CD4-positive, alpha-beta T cell (primary cell): ENCODE measurements at regions not wholly inside any gene's neighbourhood (a gene's known extent, or its start where the extent isn't known, plus 50 kb on each side); places are given as distances from the start of the nearest gene placed in this dataset.

Experiments
- ATAC-seq: fragments of 200-7000 bp; cut with Tn5 transposase; one replicate; pipeline ENCODE4 v1.10.0; 2022; ENCODE audit warnings: mild to moderate bottlenecking; ENCODE audit not compliant: poor library complexity
- CTCF ChIA-PET: fragments of 350-600 bp; sonication (Branson Sonifier 250); formaldehyde crosslinking; loops from one replicate; lab custom pipeline; 2021; ENCODE audit warnings: antibody characterized with exemption, inconsistent platforms; lab: Charles Lee
- POLR2A ChIA-PET: fragments of 350-600 bp; sonication (Branson Sonifier 250); formaldehyde crosslinking; loops from one replicate; lab custom pipeline; 2021; ENCODE audit warnings: antibody characterized with exemption, inconsistent platforms; lab: Charles Lee
- DNase-seq, 14 experiments: peaks; one replicate each; pipeline ENCODE4 v3.0.0-alpha.2; 2013 to 2020; ENCODE audit warnings: mixed read lengths in 2 of 14
- H3K27ac ChIP-seq, 2 donors: one replicate each; pipeline versions ENCODE4 v1.5.1 to v1.7.0; 2013; ENCODE audit warnings: low read length in 2 of 2, low read depth in 1 of 2, mild to moderate bottlenecking in 1 of 2
- H3K27me3 ChIP-seq, 2 experiments: 1 replicate in 1 of 2; 2 replicates in 1 of 2; pipeline versions ENCODE4 v1.6.1 to v1.7.0; 2013; ENCODE audit warnings: low read length in 2 of 2, control low read depth in 1 of 2, mild to moderate bottlenecking in 1 of 2, moderate library complexity in 1 of 2; ENCODE audit not compliant: insufficient read depth in 2 of 2, control insufficient read depth in 1 of 2
- H3K36me3 ChIP-seq: one replicate; pipeline ENCODE4 v1.6.1; 2013; ENCODE audit warnings: low read length, control low read depth; ENCODE audit not compliant: insufficient read depth
- H3K4me1 ChIP-seq: one replicate; pipeline ENCODE4 v1.6.1; 2013; ENCODE audit warnings: low read length, control low read depth; ENCODE audit not compliant: insufficient read depth
- H3K4me3 ChIP-seq: one replicate; pipeline ENCODE4 v1.5.1; 2013; ENCODE audit warnings: mild to moderate bottlenecking, low read length, moderate library complexity
- H3K9me3 ChIP-seq, 2 experiments: 1 replicate in 1 of 2; 2 replicates in 1 of 2; pipeline versions ENCODE4 v1.6.1 to v1.7.0; 2013; ENCODE audit warnings: low read length in 2 of 2, mild to moderate bottlenecking in 2 of 2, control low read depth in 1 of 2, moderate library complexity in 1 of 2; ENCODE audit not compliant: control insufficient read depth in 1 of 2, insufficient read depth in 1 of 2
- H3K27ac Mint-ChIP-seq: one replicate; pipeline ENCODE4 v1.8.0; 2020; ENCODE audit warnings: mixed read lengths
- H3K27me3 Mint-ChIP-seq: one replicate; pipeline ENCODE4 v1.8.0; 2021; ENCODE audit warnings: mixed read lengths
- H3K36me3 Mint-ChIP-seq: one replicate; pipeline ENCODE4 v1.8.0; 2021; ENCODE audit warnings: low read depth, mixed read lengths
- H3K4me1 Mint-ChIP-seq: one replicate; pipeline ENCODE4 v1.8.0; 2021; ENCODE audit warnings: low read depth, mixed read lengths
- H3K4me3 Mint-ChIP-seq: one replicate; pipeline ENCODE4 v1.8.0; 2020; ENCODE audit warnings: mild to moderate bottlenecking, mixed read lengths
- H3K9me3 Mint-ChIP-seq: one replicate; pipeline ENCODE4 v1.8.0; 2020; ENCODE audit warnings: mixed read lengths
- intact Hi-C, 2 experiments: fragments of 100-400 bp; cut with DNase I in 1 of 2; cut with micrococcal nuclease in 1 of 2; formaldehyde crosslinking; loops; one replicate each; pipeline versions ENCODE4 v1.15.1 to v1.9.0; 2023 to 2025; cut with DNase I, micrococcal nuclease
- TF ChIP-seq, protein P1 (sequence below): fragments of 200-600 bp; IDR thresholded peaks from one replicate; pipeline ENCODE4 v1.8.0; 2022; ENCODE audit warnings: antibody characterized with exemption, mild to moderate bottlenecking

DNA sequence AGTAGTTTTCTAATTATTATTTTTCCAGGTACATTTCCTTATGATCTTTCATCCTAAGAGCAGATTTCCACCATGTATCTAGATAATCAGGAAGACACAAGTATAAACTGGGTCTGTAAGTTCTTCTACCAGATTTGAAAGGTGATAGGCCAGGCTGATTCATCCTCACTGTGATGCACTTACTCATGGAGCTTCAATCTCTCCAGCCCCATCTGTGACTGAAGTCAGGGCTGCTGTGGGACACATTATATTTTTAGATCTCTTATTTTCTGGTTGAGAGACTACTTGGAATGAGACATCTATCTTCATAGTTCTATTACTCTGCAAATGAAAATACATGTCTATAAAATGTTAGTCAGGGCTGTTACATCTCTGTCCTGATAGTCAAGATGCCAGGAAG lies 85.5 kb upstream of the SLC25A13 start:
- Mint-ChIP-seq H3K27ac (no peak overlapping the region), H3K4me1 (no peaks in the 10 kb centered on the region), H3K36me3 (no peaks in the 10 kb centered on the region), H3K4me3 (no peak overlapping the region), H3K9me3 (no peaks in the 10 kb centered on the region), H3K27me3 (no peaks in the 10 kb centered on the region)
- H3K27me3 ChIP-seq = no peaks in the 10 kb centered on the region
- no peak overlapping the region for H3K27ac ChIP-seq
- intact Hi-C loops = no loop called here
- ATAC-seq (no peak), DNase-seq (no peak)
- no peaks in the 10 kb centered on the region for H3K9me3 ChIP-seq
- H3K4me1 ChIP-seq = no peaks in the 10 kb centered on the region
- no peak overlapping the region for H3K4me3 ChIP-seq
- TF ChIP-seq, protein P1, sequence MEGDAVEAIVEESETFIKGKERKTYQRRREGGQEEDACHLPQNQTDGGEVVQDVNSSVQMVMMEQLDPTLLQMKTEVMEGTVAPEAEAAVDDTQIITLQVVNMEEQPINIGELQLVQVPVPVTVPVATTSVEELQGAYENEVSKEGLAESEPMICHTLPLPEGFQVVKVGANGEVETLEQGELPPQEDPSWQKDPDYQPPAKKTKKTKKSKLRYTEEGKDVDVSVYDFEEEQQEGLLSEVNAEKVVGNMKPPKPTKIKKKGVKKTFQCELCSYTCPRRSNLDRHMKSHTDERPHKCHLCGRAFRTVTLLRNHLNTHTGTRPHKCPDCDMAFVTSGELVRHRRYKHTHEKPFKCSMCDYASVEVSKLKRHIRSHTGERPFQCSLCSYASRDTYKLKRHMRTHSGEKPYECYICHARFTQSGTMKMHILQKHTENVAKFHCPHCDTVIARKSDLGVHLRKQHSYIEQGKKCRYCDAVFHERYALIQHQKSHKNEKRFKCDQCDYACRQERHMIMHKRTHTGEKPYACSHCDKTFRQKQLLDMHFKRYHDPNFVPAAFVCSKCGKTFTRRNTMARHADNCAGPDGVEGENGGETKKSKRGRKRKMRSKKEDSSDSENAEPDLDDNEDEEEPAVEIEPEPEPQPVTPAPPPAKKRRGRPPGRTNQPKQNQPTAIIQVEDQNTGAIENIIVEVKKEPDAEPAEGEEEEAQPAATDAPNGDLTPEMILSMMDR = no peak
- H3K36me3 ChIP-seq = no peaks in the 10 kb centered on the region
- CTCF ChIA-PET = no interaction called here
- POLR2A ChIA-PET = no interaction called here

DNA sequence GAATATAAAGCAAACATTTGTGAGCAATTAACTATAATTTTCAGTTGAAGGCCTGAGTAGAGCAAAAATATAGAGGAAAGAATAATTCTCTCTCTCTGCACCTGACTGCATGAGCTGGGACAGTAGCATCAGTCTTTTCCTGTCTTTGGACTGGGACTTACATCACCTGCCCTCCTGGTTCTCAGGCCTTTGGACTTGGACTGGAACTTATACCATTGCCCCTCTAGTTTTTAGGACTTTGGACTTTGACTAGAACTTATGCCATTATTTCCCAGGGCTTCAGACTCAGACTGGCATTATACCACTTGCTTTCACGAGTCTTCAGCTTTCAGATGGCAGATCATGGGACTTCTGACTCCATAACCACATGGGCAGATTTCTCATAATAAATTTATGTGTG lies 81.0 kb upstream of the SLC25A13 start:
- ATAC-seq (no peak), DNase-seq (no peak)
- H3K27me3 ChIP-seq = no peaks in the 10 kb centered on the region
- no peaks in the 10 kb centered on the region for H3K4me1 Mint-ChIP-seq
- POLR2A ChIA-PET = no interaction called here
- no peak overlapping the region for H3K27ac ChIP-seq
- no peaks in the 10 kb centered on the region for H3K4me1 ChIP-seq
- intact Hi-C loops = no loop called here
- no peak overlapping the region for H3K4me3 ChIP-seq
- H3K4me3 Mint-ChIP-seq = no peak overlapping the region
- CTCF ChIA-PET = no interaction called here
- no peaks in the 10 kb centered on the region for H3K9me3 ChIP-seq
- TF ChIP-seq, protein P1 = no peak
- no peaks in the 10 kb centered on the region for H3K36me3 Mint-ChIP-seq
- no peaks in the 10 kb centered on the region for H3K9me3 Mint-ChIP-seq
- no peaks in the 10 kb centered on the region for H3K36me3 ChIP-seq
- no peak overlapping the region for H3K27ac Mint-ChIP-seq
- peaks cover 5% of the 10 kb centered on the region for H3K27me3 Mint-ChIP-seq

DNA sequence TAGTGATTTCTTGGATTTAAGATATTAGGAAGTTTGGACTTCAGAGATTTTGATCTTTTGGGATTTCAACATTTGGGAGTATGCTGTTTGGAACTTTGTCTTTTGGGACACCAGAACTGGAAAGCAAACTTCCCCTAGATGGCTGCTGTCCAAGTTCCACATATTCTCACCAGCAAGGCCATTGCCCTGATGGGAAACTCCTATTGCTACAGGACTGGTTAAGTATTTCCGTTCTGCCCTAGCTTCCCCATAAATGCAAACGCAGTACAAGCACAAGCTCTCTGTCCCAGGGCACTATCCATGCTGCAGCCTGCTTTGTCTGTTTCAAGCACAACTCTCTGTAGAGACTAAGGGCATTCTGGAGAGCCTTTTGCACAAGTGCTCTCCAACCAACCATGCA lies 79.3 kb upstream of the SLC25A13 start:
- Mint-ChIP-seq H3K9me3 (no peaks in the 10 kb centered on the region), H3K27me3 (peaks cover 10% of the 10 kb centered on the region), H3K27ac (no peak overlapping the region), H3K36me3 (no peaks in the 10 kb centered on the region), H3K4me3 (no peak overlapping the region), H3K4me1 (no peaks in the 10 kb centered on the region)
- H3K27me3 ChIP-seq = no peaks in the 10 kb centered on the region
- H3K27ac ChIP-seq = no peak overlapping the region
- intact Hi-C loops = no loop called here
- H3K4me3 ChIP-seq = no peak overlapping the region
- TF ChIP-seq, protein P1 = no peak
- POLR2A ChIA-PET = no interaction called here
- ATAC-seq = no peak
- no peak for DNase-seq
- CTCF ChIA-PET = no interaction called here
- H3K9me3 ChIP-seq = no peaks in the 10 kb centered on the region
- H3K36me3 ChIP-seq = no peaks in the 10 kb centered on the region
- no peaks in the 10 kb centered on the region for H3K4me1 ChIP-seq
